SK-N-SH treated with all-trans-retinoic acid at 6 μM for 48 hours (cell line): ENCODE measurements at regions not wholly inside any gene's neighbourhood (a gene's known extent, or its start where the extent isn't known, plus 50 kb on each side); places are given as distances from the start of the nearest gene placed in this dataset.

Experiments
- ATAC-seq: fragments of 200-7000 bp; cut with Tn5 transposase; 3 replicates; pipeline ENCODE4 v1.9.1; 2020; ENCODE audit warnings: mild to moderate bottlenecking, moderate library complexity
- ARNTL ChIP-seq: fragments of 450-650 bp; formaldehyde crosslinking; IDR thresholded peaks from 2 replicates; pipeline ENCODE4 v1.5.0; 2020; ENCODE audit warnings: low read depth, mild to moderate bottlenecking, moderate library complexity, borderline replicate concordance
- BACH2 ChIP-seq: fragments of 250-450 bp; sonication (Bioruptor Pico); IDR thresholded peaks from 2 replicates; pipeline ENCODE4 v1.9.0; 2021; ENCODE audit warnings: mild to moderate bottlenecking, borderline replicate concordance
- CSDC2 ChIP-seq: fragments of 250-450 bp; sonication (Bioruptor Pico); IDR thresholded peaks from 2 replicates; pipeline ENCODE4 v1.5.0; 2020; ENCODE audit warnings: mild to moderate bottlenecking, moderate library complexity
- ESRRG ChIP-seq: fragments of 250-450 bp; sonication (Bioruptor Pico); IDR thresholded peaks from 2 replicates; pipeline ENCODE4 v1.6.1; 2021; ENCODE audit warnings: mild to moderate bottlenecking
- GLIS3 ChIP-seq: fragments of 250-450 bp; sonication (Bioruptor Pico); IDR thresholded peaks from 2 replicates; pipeline ENCODE4 v1.5.0; 2020; ENCODE audit warnings: mild to moderate bottlenecking, moderate library complexity
- ISL1 ChIP-seq: fragments of 250-450 bp; sonication (Bioruptor Pico); IDR thresholded peaks from 2 replicates; pipeline ENCODE4 v2.1.2; 2022; ENCODE audit warnings: mild to moderate bottlenecking, moderate library complexity
- OSR1 ChIP-seq: fragments of 250-450 bp; sonication (Bioruptor Pico); IDR thresholded peaks from 2 replicates; pipeline ENCODE4 v1.8.0; 2022; ENCODE audit warnings: moderate library complexity, mild to moderate bottlenecking, inconsistent platforms
- PPARA ChIP-seq: fragments of 250-450 bp; sonication (Bioruptor Pico); IDR thresholded peaks from 2 replicates; pipeline ENCODE4 v1.5.0; 2020; ENCODE audit warnings: mild to moderate bottlenecking, borderline replicate concordance
- RARB ChIP-seq: fragments of 250-450 bp; sonication (Bioruptor Pico); IDR thresholded peaks from 2 replicates; pipeline ENCODE4 v1.8.0; 2021; ENCODE audit warnings: mild to moderate bottlenecking, moderate library complexity
- SNAI2 ChIP-seq: fragments of 250-450 bp; sonication (Bioruptor Pico); IDR thresholded peaks from 2 replicates; pipeline ENCODE4 v1.5.0; 2020; ENCODE audit warnings: mild to moderate bottlenecking, moderate library complexity
- TCF4 ChIP-seq: fragments of 250-450 bp; sonication (Bioruptor Pico); IDR thresholded peaks from 2 replicates; pipeline ENCODE4 v1.8.0; 2021; ENCODE audit warnings: mild to moderate bottlenecking, moderate library complexity, borderline replicate concordance
- ZC3H10 ChIP-seq: fragments of 250-450 bp; sonication (Bioruptor Pico); IDR thresholded peaks from 2 replicates; pipeline ENCODE4 v1.5.1; 2021; ENCODE audit warnings: mild to moderate bottlenecking, moderate library complexity
- ZFP3 ChIP-seq: fragments of 250-450 bp; sonication (Bioruptor Pico); IDR thresholded peaks from 2 replicates; pipeline ENCODE4 v1.5.0; 2020; ENCODE audit warnings: mild to moderate bottlenecking, moderate library complexity
- TF ChIP-seq, protein P1 (sequence below): fragments of 250-450 bp; sonication (Bioruptor Pico); IDR thresholded peaks from 2 replicates; pipeline ENCODE4 v1.8.0; 2020; ENCODE audit warnings: mild to moderate bottlenecking, moderate library complexity, borderline replicate concordance
- TF ChIP-seq, protein P2 (sequence below): fragments of 250-450 bp; sonication (Bioruptor Pico); IDR thresholded peaks from 2 replicates; pipeline ENCODE4 v1.8.0; 2021; ENCODE audit warnings: low read depth, mild to moderate bottlenecking, moderate library complexity, borderline replicate concordance
- TF ChIP-seq, protein P3 (sequence below): fragments of 250-450 bp; sonication (Bioruptor Pico); IDR thresholded peaks from 2 replicates; pipeline ENCODE4 v1.5.0; 2020; ENCODE audit warnings: mild to moderate bottlenecking, moderate library complexity
- TF ChIP-seq, protein P4 (sequence below): fragments of 250-450 bp; sonication (Bioruptor Pico); IDR thresholded peaks from 2 replicates; pipeline ENCODE4 v1.5.1; 2020; ENCODE audit warnings: low read depth, mild to moderate bottlenecking, moderate library complexity
- TF ChIP-seq, protein P5 (sequence below): fragments of 250-450 bp; sonication (Bioruptor Pico); IDR thresholded peaks from 2 replicates; pipeline ENCODE4 v1.5.1; 2021; ENCODE audit warnings: mild to moderate bottlenecking, moderate library complexity

DNA sequence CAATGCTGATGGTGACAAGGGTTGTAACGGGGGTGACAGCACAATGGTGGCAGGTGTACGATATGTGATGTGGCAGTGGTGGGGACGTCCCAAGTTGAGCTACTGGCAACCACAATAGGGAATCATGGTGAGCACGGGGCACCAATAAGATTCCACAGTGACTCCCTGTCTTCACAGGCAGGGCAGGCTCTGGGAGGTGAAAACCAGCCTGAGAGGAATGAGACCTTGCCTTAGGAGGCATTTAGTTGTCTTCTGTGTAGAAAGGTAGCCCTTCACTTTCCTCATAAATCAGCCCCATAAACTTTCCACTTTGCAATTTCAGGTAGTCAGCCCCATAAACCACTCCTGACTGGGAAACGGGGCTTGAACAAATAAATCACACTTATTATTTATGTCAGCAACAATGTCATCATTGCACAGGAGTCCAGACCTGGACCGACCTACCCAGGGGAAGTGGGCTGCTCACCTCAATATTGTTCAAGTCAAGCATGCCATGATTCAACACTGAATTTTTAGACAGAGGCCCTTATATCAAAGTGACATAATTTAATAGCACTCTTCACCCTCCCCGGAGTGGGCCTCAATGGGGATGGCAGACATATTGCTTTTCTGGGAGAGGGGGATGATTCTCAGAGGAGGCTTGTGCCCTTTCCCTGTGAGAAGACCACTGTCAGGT lies 150.8 kb downstream of the CDC5L start (continued):
- TF ChIP-seq, protein P1, sequence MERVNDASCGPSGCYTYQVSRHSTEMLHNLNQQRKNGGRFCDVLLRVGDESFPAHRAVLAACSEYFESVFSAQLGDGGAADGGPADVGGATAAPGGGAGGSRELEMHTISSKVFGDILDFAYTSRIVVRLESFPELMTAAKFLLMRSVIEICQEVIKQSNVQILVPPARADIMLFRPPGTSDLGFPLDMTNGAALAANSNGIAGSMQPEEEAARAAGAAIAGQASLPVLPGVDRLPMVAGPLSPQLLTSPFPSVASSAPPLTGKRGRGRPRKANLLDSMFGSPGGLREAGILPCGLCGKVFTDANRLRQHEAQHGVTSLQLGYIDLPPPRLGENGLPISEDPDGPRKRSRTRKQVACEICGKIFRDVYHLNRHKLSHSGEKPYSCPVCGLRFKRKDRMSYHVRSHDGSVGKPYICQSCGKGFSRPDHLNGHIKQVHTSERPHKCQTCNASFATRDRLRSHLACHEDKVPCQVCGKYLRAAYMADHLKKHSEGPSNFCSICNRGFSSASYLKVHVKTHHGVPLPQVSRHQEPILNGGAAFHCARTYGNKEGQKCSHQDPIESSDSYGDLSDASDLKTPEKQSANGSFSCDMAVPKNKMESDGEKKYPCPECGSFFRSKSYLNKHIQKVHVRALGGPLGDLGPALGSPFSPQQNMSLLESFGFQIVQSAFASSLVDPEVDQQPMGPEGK (CRISPR knock-in tag) = no peak
- TF ChIP-seq, all 23 proteins: peak for 0

DNA sequence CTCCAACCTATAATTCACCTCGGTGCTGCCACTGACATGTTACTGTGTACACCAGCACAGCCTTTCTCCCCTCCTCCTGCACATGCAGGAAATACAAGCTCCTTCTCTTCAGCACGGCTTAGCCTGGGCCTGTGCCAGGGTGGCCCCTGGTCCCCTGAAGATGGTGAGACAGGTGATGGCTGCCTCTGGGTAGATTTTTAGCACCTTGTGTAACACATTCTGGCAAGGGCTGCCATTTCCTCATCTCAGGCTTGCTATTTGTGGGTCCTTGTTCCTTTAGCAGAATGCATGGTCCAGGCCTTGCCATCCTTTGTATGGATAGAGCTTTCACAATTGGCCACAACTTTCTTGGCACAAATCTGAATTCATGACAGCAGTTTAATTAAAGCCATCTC lies 151.3 kb downstream of the CDC5L start:
- no peak for TF ChIP-seq ZFP3 (CRISPR knock-in tag)
- TF ChIP-seq ARNTL = no peak
- TF ChIP-seq CSDC2 = no peak
- no peak for TF ChIP-seq BACH2
- TF ChIP-seq OSR1 (CRISPR knock-in tag) = no peak
- no peak for TF ChIP-seq GLIS3 (CRISPR knock-in tag)
- no peak for TF ChIP-seq RARB (CRISPR knock-in tag)
- TF ChIP-seq, protein P1 (CRISPR knock-in tag) = no peak
- TF ChIP-seq TCF4 (CRISPR knock-in tag) = no peak
- TF ChIP-seq, protein P2, sequence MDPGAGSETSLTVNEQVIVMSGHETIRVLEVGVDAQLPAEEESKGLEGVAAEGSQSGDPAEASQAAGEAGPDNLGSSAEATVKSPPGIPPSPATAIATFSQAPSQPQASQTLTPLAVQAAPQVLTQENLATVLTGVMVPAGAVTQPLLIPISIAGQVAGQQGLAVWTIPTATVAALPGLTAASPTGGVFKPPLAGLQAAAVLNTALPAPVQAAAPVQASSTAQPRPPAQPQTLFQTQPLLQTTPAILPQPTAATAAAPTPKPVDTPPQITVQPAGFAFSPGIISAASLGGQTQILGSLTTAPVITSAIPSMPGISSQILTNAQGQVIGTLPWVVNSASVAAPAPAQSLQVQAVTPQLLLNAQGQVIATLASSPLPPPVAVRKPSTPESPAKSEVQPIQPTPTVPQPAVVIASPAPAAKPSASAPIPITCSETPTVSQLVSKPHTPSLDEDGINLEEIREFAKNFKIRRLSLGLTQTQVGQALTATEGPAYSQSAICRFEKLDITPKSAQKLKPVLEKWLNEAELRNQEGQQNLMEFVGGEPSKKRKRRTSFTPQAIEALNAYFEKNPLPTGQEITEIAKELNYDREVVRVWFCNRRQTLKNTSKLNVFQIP (CRISPR knock-in tag) = no peak
- TF ChIP-seq PPARA (CRISPR knock-in tag) = no peak
- TF ChIP-seq, protein P3, sequence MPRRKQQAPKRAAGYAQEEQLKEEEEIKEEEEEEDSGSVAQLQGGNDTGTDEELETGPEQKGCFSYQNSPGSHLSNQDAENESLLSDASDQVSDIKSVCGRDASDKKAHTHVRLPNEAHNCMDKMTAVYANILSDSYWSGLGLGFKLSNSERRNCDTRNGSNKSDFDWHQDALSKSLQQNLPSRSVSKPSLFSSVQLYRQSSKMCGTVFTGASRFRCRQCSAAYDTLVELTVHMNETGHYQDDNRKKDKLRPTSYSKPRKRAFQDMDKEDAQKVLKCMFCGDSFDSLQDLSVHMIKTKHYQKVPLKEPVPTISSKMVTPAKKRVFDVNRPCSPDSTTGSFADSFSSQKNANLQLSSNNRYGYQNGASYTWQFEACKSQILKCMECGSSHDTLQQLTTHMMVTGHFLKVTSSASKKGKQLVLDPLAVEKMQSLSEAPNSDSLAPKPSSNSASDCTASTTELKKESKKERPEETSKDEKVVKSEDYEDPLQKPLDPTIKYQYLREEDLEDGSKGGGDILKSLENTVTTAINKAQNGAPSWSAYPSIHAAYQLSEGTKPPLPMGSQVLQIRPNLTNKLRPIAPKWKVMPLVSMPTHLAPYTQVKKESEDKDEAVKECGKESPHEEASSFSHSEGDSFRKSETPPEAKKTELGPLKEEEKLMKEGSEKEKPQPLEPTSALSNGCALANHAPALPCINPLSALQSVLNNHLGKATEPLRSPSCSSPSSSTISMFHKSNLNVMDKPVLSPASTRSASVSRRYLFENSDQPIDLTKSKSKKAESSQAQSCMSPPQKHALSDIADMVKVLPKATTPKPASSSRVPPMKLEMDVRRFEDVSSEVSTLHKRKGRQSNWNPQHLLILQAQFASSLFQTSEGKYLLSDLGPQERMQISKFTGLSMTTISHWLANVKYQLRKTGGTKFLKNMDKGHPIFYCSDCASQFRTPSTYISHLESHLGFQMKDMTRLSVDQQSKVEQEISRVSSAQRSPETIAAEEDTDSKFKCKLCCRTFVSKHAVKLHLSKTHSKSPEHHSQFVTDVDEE (CRISPR knock-in tag) = no peak
- TF ChIP-seq, protein P4, sequence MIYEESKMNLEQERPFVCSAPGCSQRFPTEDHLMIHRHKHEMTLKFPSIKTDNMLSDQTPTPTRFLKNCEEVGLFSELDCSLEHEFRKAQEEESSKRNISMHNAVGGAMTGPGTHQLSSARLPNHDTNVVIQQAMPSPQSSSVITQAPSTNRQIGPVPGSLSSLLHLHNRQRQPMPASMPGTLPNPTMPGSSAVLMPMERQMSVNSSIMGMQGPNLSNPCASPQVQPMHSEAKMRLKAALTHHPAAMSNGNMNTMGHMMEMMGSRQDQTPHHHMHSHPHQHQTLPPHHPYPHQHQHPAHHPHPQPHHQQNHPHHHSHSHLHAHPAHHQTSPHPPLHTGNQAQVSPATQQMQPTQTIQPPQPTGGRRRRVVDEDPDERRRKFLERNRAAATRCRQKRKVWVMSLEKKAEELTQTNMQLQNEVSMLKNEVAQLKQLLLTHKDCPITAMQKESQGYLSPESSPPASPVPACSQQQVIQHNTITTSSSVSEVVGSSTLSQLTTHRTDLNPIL = no peak
- TF ChIP-seq ISL1 (CRISPR knock-in tag) = no peak
- TF ChIP-seq, protein P5, sequence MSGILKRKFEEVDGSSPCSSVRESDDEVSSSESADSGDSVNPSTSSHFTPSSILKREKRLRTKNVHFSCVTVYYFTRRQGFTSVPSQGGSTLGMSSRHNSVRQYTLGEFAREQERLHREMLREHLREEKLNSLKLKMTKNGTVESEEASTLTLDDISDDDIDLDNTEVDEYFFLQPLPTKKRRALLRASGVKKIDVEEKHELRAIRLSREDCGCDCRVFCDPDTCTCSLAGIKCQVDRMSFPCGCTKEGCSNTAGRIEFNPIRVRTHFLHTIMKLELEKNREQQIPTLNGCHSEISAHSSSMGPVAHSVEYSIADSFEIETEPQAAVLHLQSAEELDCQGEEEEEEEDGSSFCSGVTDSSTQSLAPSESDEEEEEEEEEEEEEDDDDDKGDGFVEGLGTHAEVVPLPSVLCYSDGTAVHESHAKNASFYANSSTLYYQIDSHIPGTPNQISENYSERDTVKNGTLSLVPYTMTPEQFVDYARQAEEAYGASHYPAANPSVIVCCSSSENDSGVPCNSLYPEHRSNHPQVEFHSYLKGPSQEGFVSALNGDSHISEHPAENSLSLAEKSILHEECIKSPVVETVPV = no peak
- no peak for TF ChIP-seq ZC3H10
- ATAC-seq = no peak

DNA sequence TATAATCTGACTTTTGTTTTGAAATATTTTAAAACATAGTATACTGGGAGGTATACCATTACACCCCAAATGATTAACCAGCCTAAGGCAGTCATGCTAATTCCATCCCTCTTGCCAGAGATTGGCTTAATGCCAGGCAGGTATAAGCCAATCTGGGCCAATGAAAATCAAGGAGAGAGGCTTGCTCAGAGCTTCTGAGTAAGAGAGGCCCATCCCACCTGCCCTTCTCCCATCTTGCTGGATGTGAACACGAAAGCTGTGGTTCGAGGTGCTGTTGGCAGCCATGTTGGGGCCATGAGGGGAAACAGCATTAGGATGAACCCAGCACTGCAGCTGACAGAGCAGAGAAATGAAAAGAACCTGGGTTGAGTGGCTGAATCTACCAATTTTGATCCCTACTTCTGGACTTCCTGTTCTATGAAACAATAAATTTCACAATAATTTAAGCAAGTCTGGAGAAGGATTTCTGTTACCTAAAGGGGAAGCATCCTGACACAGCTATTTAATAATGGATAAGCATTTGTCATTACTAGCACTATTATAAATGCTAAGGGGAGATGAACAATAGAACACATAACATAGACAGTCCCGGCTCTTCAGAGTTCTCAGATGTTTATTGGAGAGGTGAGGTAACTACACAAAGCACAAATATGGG lies 152.3 kb downstream of the CDC5L start:
- no peak for ATAC-seq
- TF ChIP-seq, protein P1 (CRISPR knock-in tag) = no peak
- TF ChIP-seq SNAI2 = no peak
- TF ChIP-seq ESRRG (CRISPR knock-in tag) = no peak
- no peak for TF ChIP-seq ARNTL
- TF ChIP-seq, protein P2 (CRISPR knock-in tag) = no peak
- no peak for TF ChIP-seq ZC3H10
- no peak for TF ChIP-seq RARB (CRISPR knock-in tag)
- TF ChIP-seq, protein P5 = no peak
- no peak for TF ChIP-seq GLIS3 (CRISPR knock-in tag)
